ENCODE measurements at regions not wholly inside any gene's neighbourhood (a gene's known extent, or its start where the extent isn't known, plus 50 kb on each side); places are given as distances from the start of the nearest gene placed in this dataset.

- no peak for TF ChIP-seq CTCF (IDR thresholded peaks at IDR 0.05)
These were observed 429.6 kb downstream of the BCKDHB start for GRCh38 chr6:80535914-80536565.

- no peak for TF ChIP-seq CTCF (IDR thresholded peaks at IDR 0.05)
These were observed 425.5 kb downstream of the BCKDHB start for GRCh38 chr6:80531681-80532619.

- no peak for TF ChIP-seq CTCF (IDR thresholded peaks at IDR 0.05)
These were observed 423.6 kb downstream of the BCKDHB start for GRCh38 chr6:80530103-80530502.

- TF ChIP-seq CTCF (IDR thresholded peaks at IDR 0.05) = no peak
These were observed 421.6 kb downstream of the BCKDHB start for GRCh38 chr6:80528115-80528514.

- no peak for TF ChIP-seq CTCF (IDR thresholded peaks at IDR 0.05)
These were observed 421.1 kb downstream of the BCKDHB start for GRCh38 chr6:80527552-80528052.

GRCh38 chr6:80523531-80523997, 417.1 kb downstream of the BCKDHB start:
- no peak for TF ChIP-seq CTCF (IDR thresholded peaks at IDR 0.05)

GRCh38 chr6:80523010-80523409, 416.5 kb downstream of the BCKDHB start:
- no peak for TF ChIP-seq CTCF (IDR thresholded peaks at IDR 0.05)
